K562 (cell line): ENCODE measurements at regions not wholly inside any gene's neighbourhood (a gene's known extent, or its start where the extent isn't known, plus 50 kb on each side); places are given as distances from the start of the nearest gene placed in this dataset.

Experiments
- ATAC-seq: fragments of 200-7000 bp; cut with Tn5 transposase; 3 replicates; pipeline ENCODE4 v1.9.1; 2020; ENCODE audit warnings: moderate library complexity
- BruUV-seq: library from RNA; stranded (reverse); fragments of 400-500 nt; replicated peaks from 2 replicates; lab custom pipeline; 2021; lab: Mats Ljungman, UMichigan
- CTCF ChIA-PET: fragments of 300-600 bp; formaldehyde crosslinking; extraction: SDS; loops from one replicate; lab custom pipeline; 2021; ENCODE audit warnings: low intra/inter-chr PET ratio; lab: Yijun Ruan, JAX
- POLR2A ChIA-PET: fragments of 300-600, 350-650 bp; sonication (Branson Sonifier 250); formaldehyde crosslinking; extraction: SDS; loops from one replicate; lab custom pipeline; 2021; ENCODE audit warnings: antibody characterized with exemption, inconsistent platforms; lab: Yijun Ruan, JAX
- DNase-seq, 4 experiments: peaks; one replicate each; pipeline versions ENCODE4 v3.0.0 to v3.0.0-alpha.2; 2011 to 2018; ENCODE audit warnings: low spot score in 3 of 4, mixed read lengths in 3 of 4; ENCODE audit errors: extremely low read depth in 1 of 4
- FAIRE-seq: peaks from 2 replicates; lab custom pipeline; 2011; peaks lifted over from hg19 to GRCh38; lab: Jason Lieb, UNC
- H2AFZ ChIP-seq: 2 replicates; pipeline ENCODE4 v1.6.0; 2011; ENCODE audit warnings: low read depth, low read length, control low read depth, inconsistent platforms
- H3K27ac ChIP-seq: fragments of 200-600 bp; 3 replicates; pipeline ENCODE4 v1.8.0; 2011; ENCODE audit warnings: low read depth, mild to moderate bottlenecking, control low read depth, inconsistent platforms, low read length, moderate library complexity, mixed read lengths; ENCODE audit errors: extremely low read depth
- H3K27me3 ChIP-seq, 2 experiments: fragments of 300-600 bp in 1 of 2; 2 replicates in 1 of 2; 3 replicates in 1 of 2; pipeline versions ENCODE4 v1.6.0 to v1.8.0; 2011; ENCODE audit warnings: inconsistent platforms in 2 of 2, low read length in 2 of 2, mild to moderate bottlenecking in 1 of 2, mixed read lengths in 1 of 2, moderate library complexity in 1 of 2; ENCODE audit not compliant: control insufficient read depth in 2 of 2, insufficient read depth in 2 of 2
- H3K36me3 ChIP-seq: fragments of 300-600 bp; 3 replicates; pipeline ENCODE4 v1.8.0; 2011; ENCODE audit warnings: mild to moderate bottlenecking, low read length, inconsistent platforms; ENCODE audit not compliant: control insufficient read depth, insufficient read depth
- H3K4me1 ChIP-seq, 2 experiments: fragments of 200-600 bp in 1 of 2; replicated peaks in 1 of 2; 2 replicates in 1 of 2; 3 replicates in 1 of 2; pipeline versions ENCODE4 v1.5.1 to v1.8.0; 2011; ENCODE audit warnings: inconsistent platforms in 2 of 2, low read length in 2 of 2, mild to moderate bottlenecking in 1 of 2, mixed read lengths in 1 of 2, moderate library complexity in 1 of 2; ENCODE audit not compliant: control insufficient read depth in 2 of 2, insufficient read depth in 2 of 2
- H3K4me2 ChIP-seq: 2 replicates; pipeline ENCODE4 v1.6.1; 2011; ENCODE audit warnings: low read length, control low read depth, inconsistent platforms, mixed read lengths; ENCODE audit not compliant: insufficient read depth
- H3K4me3 ChIP-seq: fragments of 200-600 bp; sonication (generic), shearing (Covaris generic); 2 replicates; pipeline ENCODE4 v1.5.1; 2016; ENCODE audit warnings: control low read depth, inconsistent platforms
- H3K79me2 ChIP-seq: fragments of 200-600 bp; 3 replicates; pipeline ENCODE4 v1.8.0; 2011; ENCODE audit warnings: low read length, inconsistent platforms; ENCODE audit not compliant: control insufficient read depth, insufficient read depth
- H3K9ac ChIP-seq, 2 experiments: 2 replicates each; pipeline versions ENCODE4 v1.6.0 to v1.6.1; 2011; ENCODE audit warnings: low read depth in 2 of 2, low read length in 2 of 2, control low read depth in 1 of 2, inconsistent platforms in 1 of 2, mild to moderate bottlenecking in 1 of 2, mixed read lengths in 1 of 2; ENCODE audit not compliant: insufficient read depth in 1 of 2
- H3K9me1 ChIP-seq: one replicate; pipeline ENCODE4 v1.6.0; 2011; ENCODE audit warnings: inconsistent platforms, mild to moderate bottlenecking, low read length, moderate library complexity; ENCODE audit not compliant: control insufficient read depth, insufficient read depth
- H3K9me3 ChIP-seq: replicated peaks from 2 replicates; pipeline ENCODE4 v1.5.1; 2011; ENCODE audit warnings: low read depth, low read length, inconsistent platforms; ENCODE audit not compliant: control insufficient read depth, insufficient read depth
- H4K20me1 ChIP-seq: replicated peaks from 2 replicates; pipeline ENCODE4 v1.6.1; 2011; ENCODE audit warnings: low read length, inconsistent platforms, mixed read lengths; ENCODE audit not compliant: control insufficient read depth, insufficient read depth
- MCM3 ChIP-seq: fragments of 450-650 bp; IDR thresholded peaks from 2 replicates; pipeline ENCODE4 v1.6.1; 2016
- NCOA2 ChIP-seq, 2 experiments: fragments of 450-650 bp; IDR thresholded peaks; 2 replicates each; pipeline ENCODE4 v1.6.1; 2018; ENCODE audit warnings: mild to moderate bottlenecking in 2 of 2, moderate library complexity in 1 of 2; ENCODE audit not compliant: partially characterized antibody in 2 of 2
- TAF7 ChIP-seq: fragments of 450-650 bp; IDR thresholded peaks from 2 replicates; pipeline ENCODE4 v1.6.1; 2016; ENCODE audit warnings: missing genetic modification characterization, missing compliant biosample characterization
- XRCC5 ChIP-seq: fragments of 200-400 bp; formaldehyde crosslinking; IDR thresholded peaks from 2 replicates; pipeline ENCODE4 v1.6.1; 2017; ENCODE audit warnings: low read depth, mild to moderate bottlenecking, low read length
- WGBS: fragments of 100-300 bp; shearing (Covaris generic); methylation state at CpG from one replicate; pipeline ENCODE4 v1.1.6; 2016; ENCODE audit warnings: low coverage, mixed read lengths; ENCODE audit not compliant: insufficient coverage; ENCODE audit errors: missing lambda C conversion rate; 5-methylcytosine and 5-hydroxymethylcytosine counted together
- in situ Hi-C: fragments of 300-500 bp; cut with MboI; formaldehyde crosslinking; loops from 4 replicates; pipeline ENCODE4 v1.15.0; 2018; ENCODE audit warnings: inconsistent platforms, mixed read lengths
- intact Hi-C: fragments of 100-400 bp; cut with micrococcal nuclease; formaldehyde crosslinking; loops from 2 replicates; pipeline ENCODE4 v1.14.2; 2022
- TF ChIP-seq, protein P1 (sequence below), 2 experiments: fragments of 450-650 bp in 1 of 2; IDR thresholded peaks; 2 replicates each; pipeline ENCODE4 v1.6.1; 2011 to 2017; ENCODE audit warnings: low read depth in 2 of 2, antibody characterized with exemption in 1 of 2, borderline replicate concordance in 1 of 2, low read length in 1 of 2, mild to moderate bottlenecking in 1 of 2, mixed read lengths in 1 of 2; ENCODE audit not compliant: control insufficient read depth in 1 of 2

DNA sequence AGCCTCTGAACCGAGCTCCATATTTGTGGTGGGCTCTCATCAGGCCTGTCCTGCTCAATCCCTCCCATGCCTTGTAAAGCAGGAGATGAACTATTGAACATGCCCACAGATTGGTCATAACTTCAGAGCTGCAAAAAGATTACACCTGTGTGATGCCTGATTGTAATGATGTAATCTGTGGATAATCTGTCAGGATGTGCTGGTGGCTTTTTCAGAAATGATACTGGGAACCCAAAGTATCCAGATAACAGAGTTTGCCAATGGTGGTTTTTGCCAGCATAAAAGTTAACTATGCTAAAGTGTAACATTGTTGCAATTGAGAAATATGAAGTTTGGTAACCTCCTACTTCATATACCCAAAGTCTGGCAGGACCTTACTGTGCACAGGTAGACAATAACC lies 393.4 kb downstream of the RAPGEF2 start:
- Histone ChIP-seq H3K27me3 (no peaks in the 10 kb centered on the region), H3K9me1 (no peaks in the 10 kb centered on the region), H3K79me2 (no peaks in the 10 kb centered on the region), H3K4me1 (no peaks in the 10 kb centered on the region), H4K20me1 (no peaks in the 10 kb centered on the region), H3K9me3 (no peaks in the 10 kb centered on the region), H3K36me3 (no peaks in the 10 kb centered on the region), H3K4me2 (no peak overlapping the region), H3K27ac (no peak overlapping the region), H3K9ac (no peak overlapping the region), H3K4me3 (no peak overlapping the region), H2AFZ (no peak overlapping the region)
- TF ChIP-seq, protein P1, sequence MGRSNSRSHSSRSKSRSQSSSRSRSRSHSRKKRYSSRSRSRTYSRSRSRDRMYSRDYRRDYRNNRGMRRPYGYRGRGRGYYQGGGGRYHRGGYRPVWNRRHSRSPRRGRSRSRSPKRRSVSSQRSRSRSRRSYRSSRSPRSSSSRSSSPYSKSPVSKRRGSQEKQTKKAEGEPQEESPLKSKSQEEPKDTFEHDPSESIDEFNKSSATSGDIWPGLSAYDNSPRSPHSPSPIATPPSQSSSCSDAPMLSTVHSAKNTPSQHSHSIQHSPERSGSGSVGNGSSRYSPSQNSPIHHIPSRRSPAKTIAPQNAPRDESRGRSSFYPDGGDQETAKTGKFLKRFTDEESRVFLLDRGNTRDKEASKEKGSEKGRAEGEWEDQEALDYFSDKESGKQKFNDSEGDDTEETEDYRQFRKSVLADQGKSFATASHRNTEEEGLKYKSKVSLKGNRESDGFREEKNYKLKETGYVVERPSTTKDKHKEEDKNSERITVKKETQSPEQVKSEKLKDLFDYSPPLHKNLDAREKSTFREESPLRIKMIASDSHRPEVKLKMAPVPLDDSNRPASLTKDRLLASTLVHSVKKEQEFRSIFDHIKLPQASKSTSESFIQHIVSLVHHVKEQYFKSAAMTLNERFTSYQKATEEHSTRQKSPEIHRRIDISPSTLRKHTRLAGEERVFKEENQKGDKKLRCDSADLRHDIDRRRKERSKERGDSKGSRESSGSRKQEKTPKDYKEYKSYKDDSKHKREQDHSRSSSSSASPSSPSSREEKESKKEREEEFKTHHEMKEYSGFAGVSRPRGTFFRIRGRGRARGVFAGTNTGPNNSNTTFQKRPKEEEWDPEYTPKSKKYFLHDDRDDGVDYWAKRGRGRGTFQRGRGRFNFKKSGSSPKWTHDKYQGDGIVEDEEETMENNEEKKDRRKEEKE (IDR thresholded peaks at IDR 0.05; ENCODE audit: borderline replicate concordance in 1 of 2, control insufficient read depth in 1 of 2, low read depth in 2 of 2, low read length in 1 of 2) = no peak
- TF ChIP-seq NCOA2 (IDR thresholded peaks at IDR 0.05; ENCODE audit: partially characterized antibody in 2 of 2) (no peak), TAF7 (tag) (no peak), XRCC5 (no peak), MCM3 (no peak)
- 0% methylated on average over 1 of the region's 1 CpG for WGBS
- BruUV-seq = no TSS peak
- POLR2A ChIA-PET = no interaction called here
- no peak for DNase-seq
- no peak for ATAC-seq
- CTCF ChIA-PET = no interaction called here
- intact Hi-C loops (no loop called here), in situ Hi-C loops (no loop called here)
- FAIRE-seq = no peak
